ENCODE measurements at regions not wholly inside any gene's neighbourhood (a gene's known extent, or its start where the extent isn't known, plus 50 kb on each side); places are given as distances from the start of the nearest gene placed in this dataset.
"Not testable (repeated sequence)": the region's sequence is repeated elsewhere in the genome, so short reads cannot be mapped to it uniquely, and the experiment has no call there.

DNA sequence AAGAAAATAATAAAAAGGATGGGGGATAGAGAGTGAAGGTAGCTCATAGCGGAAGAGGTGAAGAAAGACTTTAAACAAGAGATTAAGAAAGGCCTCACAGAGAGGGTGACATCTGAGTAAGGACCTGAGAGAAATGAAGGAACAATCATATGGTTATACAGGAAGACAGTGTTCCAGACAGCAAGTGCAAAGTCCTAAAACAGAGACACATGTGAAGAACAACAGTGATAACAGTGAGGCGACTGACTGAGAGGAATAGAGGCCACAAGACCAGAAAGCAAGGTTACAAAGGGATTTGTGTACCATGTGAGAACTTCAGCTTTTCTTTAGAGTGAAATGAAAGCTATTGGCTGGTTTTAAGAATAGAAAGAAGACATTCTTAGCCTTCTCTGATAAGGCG lies 141.6 kb upstream of the PALMD start:
- no peak for DNase-seq

DNA sequence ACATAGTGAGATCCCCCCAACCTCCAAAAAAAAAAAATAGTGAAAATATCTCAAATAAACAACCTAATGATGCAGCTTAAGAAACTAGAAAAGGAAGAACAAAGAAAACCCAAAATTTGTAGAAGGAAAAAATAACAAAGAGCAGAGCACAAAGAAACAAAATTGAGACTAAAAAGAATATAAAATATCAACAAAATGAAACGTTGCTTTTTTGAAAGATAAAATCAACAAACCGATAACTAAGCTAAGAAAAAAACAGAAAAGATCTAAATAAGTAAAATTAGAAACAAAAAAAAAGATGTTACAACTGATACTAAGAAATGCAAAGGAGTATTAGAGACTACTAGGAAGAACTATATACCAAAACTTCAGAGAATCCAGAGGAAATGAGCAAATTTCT lies 139.3 kb upstream of the PALMD start:
- DNase-seq: no peak

GRCh38 chr1:99507446-99507845 lies 138.5 kb upstream of the PALMD start:
- not testable (repeated sequence) for DNase-seq

GRCh38 chr1:99507906-99508732 lies 137.8 kb upstream of the PALMD start:
- DNase-seq: no peak

DNA sequence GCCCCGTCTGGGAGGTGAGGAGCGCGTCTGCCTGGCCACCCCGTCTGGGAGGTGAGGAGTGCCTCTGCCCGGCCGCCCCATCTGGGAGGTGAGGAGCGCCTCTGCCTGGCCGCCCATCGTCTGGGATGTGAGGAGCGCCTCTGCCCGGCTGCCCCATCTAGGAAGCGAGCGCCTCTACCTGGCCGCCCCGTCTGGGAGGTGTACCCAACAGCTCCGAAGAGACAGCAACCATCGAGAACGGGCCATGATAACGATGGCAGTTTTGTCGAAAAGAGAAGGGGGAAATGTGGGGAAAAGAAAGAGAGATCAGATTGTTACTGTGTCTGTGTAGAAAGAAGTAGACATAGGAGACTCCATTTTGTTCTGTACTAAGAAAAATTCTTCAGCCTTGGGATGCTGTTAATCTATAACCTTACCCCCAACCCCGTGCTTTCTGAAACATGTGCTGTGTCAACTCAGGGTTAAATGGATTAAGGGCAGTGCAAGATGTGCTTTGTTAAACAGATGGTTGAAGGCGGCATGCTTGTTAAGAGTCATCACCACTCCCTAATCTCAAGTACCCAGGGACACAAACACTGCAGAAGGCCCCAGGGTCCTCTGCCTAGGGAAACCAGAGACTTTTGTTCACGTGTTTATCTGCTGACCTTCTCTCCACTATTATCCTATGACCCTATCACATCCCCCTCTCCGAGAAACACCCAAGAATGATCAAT lies 137.0 kb upstream of the PALMD start:
- DNase-seq: not testable (repeated sequence)

- DNase-seq: not testable (repeated sequence)
Observed at GRCh38 chr1:99514823-99515552, 130.9 kb upstream of the PALMD start.

GRCh38 chr1:99516141-99516540 lies 129.8 kb upstream of the PALMD start:
- no peak for DNase-seq

- DNase-seq: no peak
Observed at GRCh38 chr1:99520121-99520520, 125.8 kb upstream of the PALMD start.

GRCh38 chr1:99525331-99525730 lies 120.6 kb upstream of the PALMD start:
- no peak for DNase-seq

DNA sequence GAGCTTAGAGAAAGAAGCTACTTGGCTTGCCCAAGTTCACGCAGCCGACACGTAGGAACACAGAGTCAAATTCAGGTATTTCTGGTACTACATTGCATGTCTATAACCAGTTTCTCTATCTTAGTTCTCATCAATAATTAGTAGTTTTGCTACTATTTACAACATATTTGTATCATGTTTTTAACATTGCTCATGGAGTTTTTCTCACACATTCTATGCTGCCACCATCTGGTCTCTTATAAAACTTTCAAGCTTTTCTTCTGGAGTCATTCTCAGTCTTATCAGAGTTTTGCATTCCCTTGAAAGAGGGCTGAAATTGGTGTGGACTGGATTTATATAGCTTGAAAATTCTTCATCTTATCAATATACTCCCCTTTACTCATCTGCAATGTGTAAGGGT lies 118.8 kb upstream of the PALMD start:
- no peak for DNase-seq

DNA sequence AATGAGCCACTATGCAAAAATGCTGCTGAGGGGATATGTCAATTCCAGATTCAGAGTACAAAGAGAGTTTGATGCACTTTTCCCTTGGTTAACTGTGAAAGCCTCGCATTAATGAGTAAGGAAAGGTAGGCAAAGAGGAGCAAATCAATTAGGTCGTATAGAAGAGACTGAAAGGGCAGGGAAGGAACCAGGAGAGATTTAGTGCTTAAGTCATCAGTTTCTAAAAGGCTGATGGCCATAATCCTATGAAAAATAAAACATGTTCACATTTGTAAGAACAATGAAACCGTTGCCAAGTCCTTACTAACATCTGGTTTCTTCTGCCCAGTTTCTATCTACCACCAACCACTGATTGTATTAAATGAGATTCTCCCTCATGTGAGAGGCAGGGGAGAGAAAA lies 118.4 kb upstream of the PALMD start:
- DNase-seq: no peak

- DNase-seq: no peak
Observed at GRCh38 chr1:99529002-99529401, 116.9 kb upstream of the PALMD start.

GRCh38 chr1:99531578-99532275 lies 114.2 kb upstream of the PALMD start:
- no peak for DNase-seq

DNA sequence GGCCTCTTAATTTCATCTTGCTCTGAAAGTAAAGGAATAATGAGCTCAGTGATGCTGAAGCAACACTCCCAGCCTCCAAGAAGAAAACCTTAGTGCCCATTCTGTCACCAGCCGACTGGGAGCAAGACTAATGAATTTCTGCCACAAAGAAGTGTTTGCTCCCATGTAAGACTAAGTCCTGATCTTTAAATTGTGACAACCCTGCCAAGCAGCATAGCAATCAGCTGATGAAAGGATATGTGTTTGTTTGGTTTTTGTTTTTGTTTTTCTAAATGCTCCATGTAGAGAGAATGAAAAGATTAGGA lies 113.7 kb upstream of the PALMD start:
- no peak for DNase-seq

GRCh38 chr1:99533909-99534637 lies 111.8 kb upstream of the PALMD start:
- DNase-seq: peak; percentile 45

GRCh38 chr1:99534638-99534930 lies 111.3 kb upstream of the PALMD start:
- no peak for DNase-seq

- DNase-seq: no peak
Observed at GRCh38 chr1:99535470-99536164, 110.3 kb upstream of the PALMD start.

- no peak for DNase-seq
Observed at GRCh38 chr1:99537886-99538617, 107.9 kb upstream of the PALMD start.

DNA sequence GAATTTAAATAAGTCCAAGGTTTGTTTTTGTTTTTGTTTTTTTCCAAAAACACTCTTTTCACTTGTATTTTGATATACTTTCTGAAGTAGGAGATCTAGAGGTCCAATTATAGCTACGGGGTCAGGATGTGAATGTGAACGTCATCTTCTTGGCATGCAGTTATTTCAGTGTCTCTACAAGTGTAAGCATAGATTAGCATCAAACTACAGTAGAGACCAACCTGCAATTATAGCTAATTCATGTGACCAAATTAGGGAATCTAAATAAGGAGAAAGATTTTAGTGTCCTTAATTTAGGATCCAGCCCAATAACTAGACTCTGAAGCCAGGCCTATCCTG lies 107.3 kb upstream of the PALMD start:
- no peak for DNase-seq

DNA sequence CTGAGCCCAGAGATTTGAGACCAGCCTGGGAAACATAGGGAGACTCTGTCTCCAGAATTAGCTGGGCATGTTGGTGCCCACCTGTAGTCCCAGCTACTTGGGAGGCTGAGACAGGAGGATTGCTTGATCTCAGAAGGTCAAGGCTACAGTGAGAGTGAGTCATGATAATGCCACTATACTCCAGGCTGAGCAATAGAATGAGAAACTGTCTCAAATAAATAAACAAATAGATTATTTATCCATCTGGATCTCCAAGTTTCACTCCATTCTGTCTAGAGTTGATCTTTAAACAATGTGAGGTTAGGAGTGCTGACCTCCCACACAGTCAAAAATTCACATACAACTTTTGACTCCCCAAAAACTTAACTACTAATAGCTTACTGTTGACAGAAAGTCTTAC lies 106.8 kb upstream of the PALMD start:
- no peak for DNase-seq

DNA sequence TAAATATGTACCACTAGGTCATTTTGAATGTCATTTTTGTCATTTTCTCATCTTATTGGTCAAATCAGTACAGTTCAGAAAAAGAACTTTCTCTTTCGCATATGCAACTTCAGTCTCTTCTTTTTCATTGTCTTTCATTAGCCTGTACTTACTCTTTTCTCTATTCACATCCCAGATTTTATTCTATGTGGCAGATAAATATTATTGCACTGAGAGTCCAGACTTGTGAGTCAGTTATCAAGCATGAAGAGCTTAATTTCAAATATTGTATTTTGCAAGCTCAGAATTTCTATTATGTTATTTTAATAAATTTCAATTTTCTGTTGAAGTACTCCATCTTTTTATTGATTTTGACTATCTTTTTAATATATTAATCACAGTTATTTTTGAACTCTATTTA lies 105.2 kb upstream of the PALMD start:
- DNase-seq: no peak

DNA sequence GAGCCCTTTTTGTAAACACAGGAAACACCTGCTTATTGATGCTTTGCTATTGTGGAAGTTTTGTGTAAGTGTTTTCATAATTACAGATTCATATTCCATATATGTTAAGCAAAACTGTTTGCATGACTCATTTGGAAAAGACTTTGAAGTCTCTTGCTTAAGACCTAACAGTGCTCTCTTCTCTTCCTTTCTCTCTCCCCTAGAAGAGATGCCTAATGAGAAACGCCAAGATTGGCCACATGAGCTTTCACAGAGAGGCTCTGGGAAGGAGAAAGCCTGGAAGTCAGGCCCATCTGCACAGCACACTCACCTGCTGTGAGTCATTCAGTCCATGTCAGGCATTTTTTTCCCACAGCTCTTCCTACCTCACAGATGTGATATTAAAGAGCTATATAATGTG lies 101.6 kb upstream of the PALMD start:
- peak; percentile 30 for DNase-seq
